Hippocampal formation (tissue), 2 donors: ENCODE measurements at regions not wholly inside any gene's neighbourhood (a gene's known extent, or its start where the extent isn't known, plus 50 kb on each side); places are given as distances from the start of the nearest gene placed in this dataset.
"Not testable (repeated sequence)": the region's sequence is repeated elsewhere in the genome, so short reads cannot be mapped to it uniquely, and the experiment has no call there.

Experiments
- DNase-seq, 2 donors: peaks; one replicate each; lab custom pipeline; 2025; lab: John Stamatoyannopoulos, UW

DNA sequence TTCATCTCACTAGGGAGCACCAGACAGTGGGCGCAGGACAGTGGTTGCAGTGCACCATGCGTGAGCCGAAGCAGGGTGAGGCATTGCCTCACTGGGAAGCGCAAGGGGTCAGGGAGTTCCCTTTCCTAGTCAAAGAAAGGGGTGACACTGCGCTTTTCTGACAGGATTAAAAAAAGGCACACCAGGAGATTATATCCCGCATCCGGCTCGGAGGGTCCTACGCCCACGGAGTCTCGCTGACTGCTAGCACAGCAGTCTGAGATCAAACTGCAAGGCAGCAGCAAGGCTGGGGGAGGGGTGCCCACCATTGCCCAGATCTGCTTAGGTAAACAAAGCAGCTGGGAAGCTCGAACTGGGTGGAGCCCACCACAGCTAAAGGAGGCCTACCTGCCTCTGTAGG lies 1416.7 kb upstream of the C9orf72 start:
- DNase-seq, result not testable (repeated sequence)

DNA sequence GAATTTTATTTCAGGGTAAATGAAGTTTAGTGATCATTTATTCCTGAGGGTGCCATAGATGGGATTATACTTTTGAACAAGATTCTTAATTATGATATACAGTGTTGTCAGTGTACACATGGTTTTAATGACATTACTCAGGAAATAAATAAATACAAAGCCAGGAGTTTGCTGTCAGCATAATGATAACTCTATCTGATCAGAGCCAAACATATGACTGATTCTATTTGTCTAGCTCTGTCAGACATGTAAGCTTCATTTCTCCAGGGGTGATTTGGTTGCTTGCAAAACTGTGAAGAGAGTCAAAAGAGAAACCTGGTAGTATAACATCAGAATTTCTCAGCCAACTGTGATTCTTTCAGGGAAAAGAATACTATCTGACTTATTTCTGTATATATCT lies 1425.8 kb upstream of the C9orf72 start:
- DNase-seq, result no peak

DNA sequence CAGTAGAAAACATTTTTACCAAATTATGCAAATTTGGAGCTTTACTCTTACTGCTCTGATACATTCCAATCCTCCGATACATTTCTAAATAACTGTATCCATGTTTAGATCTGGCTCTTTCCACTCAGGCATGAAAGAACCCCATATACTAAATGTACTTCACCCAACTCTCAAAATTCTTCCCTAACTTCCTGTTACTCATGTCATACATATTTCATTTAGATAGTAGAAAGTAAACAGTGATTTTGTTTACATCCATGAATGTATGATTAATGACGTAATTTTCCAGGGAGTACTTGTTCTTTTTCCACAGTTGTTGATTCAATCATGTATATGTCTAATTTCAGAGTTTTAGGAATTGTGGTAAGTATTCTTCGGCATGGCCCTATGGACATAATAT lies 1426.5 kb upstream of the C9orf72 start:
- DNase-seq, result no peak

DNA sequence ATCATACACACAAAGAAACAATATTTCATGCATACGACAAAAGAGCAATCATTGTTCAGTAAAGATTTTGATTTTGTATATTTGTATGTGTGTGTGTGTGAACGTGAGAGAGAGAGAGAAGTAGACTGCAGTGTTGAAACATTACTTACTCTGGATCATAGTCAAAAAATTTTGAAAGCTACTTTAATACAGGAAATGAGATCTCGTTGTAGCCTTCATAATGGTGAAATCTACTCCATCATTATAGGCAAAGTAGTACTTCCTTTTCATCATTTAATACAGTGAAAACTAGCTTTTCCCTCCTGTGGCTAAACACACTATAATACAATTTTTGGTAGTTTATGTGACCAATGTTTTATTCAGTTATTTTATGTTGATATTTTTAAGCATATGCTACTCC lies 1427.7 kb upstream of the C9orf72 start:
- no peak for DNase-seq

DNA sequence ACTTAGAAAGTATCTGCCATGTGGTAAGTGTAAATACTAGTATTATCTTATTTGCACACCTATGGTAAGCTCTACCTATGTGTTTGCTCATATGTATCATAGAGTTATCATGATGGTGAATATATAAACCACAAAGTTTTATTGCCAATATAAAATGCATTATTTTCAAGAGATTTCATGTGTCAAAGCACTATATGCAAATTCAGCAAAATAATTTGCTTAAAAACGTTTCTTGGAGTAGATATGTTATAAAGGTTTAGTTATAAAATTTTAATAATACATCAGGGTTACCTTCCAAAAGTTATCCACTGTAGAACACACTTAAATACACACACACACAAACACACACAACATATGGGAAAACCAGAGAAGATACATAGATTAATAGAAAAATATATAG lies 1431.7 kb upstream of the C9orf72 start:
- DNase-seq, result no peak

DNA sequence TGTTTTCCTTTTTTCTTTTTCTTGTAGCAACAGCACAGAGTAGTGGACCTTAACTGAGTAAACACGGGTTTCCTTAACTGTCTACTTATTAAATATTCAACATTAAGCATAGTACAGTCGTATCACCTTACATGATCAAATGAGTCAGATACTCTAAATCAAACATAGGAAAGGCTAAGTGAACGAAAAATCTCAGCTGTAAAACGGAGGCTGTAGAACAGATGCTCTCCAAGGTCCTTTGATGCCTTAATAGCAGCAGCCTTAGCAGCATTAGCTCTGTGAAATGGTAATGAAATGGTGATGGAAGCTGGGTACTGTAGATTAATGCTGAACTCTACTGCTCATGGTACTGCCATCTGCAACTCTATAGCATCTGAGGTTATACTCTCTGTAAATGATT lies 1433.3 kb upstream of the C9orf72 start:
- no peak for DNase-seq

DNA sequence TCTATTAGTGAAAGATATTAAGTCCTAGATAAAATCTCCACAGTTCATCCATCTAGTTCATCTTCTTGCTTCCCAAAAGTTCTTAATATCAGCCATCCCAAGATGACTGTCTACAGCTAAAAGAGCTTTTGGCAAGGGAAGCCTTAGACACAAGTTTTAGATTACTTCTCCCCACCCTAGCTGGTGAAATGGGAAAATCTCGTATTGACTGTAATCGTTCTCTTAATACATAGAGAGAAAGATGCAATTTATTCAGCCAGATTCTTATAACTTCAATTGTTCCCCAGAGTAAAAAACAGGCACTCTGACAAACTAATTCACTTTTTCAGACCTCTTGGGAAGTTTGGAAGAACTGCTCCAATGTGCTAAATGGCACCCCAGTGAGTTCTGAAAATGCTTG lies 1439.6 kb upstream of the C9orf72 start:
- DNase-seq, result no peak

DNA sequence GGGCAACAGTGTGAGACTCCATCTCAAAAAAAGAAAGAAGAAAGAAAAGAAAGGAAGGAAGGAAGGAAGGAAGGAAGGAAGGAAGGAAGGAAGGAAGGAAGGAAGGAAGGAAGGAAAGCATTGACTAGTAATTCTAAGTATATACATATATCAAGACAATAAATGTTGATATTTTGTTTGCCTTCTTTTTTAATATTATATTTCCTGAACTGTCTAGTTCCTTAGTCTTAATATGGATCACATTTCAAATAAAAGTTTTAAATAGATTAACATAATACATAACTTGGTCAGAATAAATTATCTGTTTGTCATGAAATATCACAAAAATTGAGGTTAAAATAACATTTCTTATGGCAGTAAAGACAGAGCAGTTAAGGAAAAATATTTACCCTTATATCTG lies 1448.4 kb upstream of the C9orf72 start:
- no peak for DNase-seq

DNA sequence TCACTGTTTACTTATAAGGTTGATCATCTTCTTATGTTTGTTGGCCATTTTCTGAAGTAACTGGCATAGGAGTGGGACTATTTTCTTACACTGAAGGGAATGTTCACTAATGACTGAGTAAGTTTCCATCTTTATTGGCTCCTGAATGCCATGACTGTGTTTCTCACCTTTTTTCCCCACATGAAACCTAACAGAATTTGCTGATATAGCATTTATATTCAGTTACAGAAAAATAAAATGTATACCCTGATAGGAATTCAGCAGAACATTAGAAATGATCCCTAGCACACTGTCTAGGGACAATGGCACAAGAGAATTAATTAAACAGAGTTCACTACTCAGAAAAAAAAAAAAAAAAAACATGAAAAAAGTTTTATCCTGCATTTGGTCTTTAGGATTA lies 1465.1 kb upstream of the C9orf72 start:
- DNase-seq, result no peak

DNA sequence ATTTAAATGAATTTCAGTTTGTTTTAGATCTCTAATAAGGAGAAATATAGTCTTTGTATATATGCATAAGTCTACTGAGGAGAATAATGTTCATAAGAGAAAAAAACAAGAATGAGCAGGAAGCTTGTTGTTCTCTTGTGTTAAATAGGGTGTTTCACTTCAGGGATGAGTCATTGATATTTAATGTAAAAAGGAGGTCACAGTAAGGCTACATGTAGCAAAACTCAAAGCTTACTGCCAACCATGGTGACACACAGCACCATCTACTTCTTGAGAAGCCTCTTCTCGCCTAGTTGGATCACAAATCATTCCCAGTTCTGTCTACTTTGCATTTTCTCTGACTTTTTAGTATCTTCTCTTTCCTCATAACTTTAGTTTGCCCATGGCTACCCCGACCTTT lies 1466.0 kb upstream of the C9orf72 start:
- no peak for DNase-seq

DNA sequence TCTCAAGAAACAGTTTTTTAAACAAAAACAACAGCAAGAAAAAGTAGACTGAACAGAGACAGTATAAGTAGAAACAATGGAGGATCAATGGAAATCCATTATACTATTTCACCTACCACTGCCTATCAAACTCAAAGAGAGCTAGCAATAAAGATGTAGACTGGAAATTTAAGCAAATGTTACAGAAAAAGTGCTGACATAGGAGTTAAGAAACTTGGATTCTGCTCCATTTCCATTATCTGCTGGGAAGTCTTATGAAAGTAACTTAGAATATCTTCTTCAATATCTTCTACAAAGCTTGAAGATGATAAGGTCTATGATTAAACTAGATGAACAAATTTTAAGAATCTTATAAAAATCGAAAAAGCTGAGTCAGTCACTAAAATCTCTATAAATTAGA lies 1469.8 kb upstream of the C9orf72 start:
- DNase-seq, result no peak

DNA sequence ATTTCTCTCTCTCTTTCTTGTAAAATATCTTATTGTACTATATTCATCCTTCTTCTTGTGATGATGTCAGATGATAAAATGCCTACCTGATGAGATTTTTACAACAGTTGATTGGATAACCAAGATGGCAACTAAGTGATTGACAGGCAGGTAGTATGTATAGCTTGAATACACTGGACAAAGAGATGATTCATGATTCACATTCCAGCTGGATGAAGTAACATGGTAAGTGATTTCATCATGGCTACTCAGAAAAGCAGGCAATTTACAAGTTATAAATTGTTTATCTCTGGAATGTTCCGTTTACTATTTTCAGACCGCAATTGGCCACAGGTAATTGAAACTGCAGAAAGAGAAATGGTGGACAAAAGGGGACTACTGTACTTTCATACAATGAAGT lies 1471.7 kb upstream of the C9orf72 start:
- DNase-seq, result no peak

DNA sequence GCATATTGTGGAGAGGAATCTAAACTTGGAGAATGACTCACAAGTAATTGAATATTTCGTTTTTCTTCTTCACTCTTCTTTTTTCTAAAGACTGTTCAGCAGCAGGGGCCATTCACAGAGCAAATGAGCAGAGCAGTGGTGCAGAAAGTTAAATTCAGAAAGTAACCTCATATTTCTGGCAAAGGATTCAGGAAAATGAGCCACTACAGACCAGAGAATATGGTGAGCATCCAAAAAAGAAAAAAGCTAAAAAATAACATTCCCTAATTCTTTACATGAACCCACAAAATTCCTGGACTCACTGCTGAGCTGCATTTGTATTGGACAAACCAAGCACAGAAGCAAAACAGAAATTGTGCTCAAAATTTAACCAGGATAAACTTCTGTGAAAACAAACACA lies 1486.8 kb upstream of the C9orf72 start:
- no peak for DNase-seq

DNA sequence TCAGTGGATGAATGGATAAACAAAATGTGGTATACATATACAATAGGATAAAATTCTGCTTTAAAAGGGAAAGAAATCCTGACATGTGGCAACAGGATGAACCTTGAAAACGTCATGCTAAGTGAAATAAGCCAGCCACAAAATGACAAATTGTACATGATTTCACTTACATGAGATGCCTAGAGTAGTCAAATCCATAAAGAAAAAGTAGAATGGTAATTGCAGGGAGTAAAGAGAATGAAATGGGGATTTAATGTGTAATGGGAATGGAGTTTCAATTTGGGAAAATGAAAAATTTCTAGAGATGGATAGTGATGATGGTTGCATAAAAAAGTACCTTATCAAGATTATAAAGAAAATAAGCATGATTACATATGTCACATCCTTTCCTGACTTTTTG lies 1489.2 kb upstream of the C9orf72 start:
- no peak for DNase-seq

DNA sequence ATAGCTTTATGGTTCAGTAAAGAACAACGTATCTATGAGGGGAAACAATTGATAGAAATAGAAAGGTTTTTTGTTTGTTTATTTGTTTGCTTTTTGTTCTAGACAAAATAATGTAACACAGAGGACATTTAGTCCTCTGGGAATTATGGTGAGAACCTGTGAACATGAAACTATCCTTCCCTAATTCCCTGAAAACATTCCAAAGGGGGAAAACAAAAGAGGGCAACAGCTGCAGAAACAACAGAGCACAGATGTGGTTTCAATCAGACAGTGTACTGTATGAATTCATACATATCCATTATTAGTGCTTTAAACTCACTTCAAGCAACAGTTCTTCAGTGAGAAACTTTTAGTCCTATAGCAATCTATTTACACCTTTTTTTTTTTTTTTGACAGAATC lies 1489.8 kb upstream of the C9orf72 start:
- DNase-seq, result no peak

DNA sequence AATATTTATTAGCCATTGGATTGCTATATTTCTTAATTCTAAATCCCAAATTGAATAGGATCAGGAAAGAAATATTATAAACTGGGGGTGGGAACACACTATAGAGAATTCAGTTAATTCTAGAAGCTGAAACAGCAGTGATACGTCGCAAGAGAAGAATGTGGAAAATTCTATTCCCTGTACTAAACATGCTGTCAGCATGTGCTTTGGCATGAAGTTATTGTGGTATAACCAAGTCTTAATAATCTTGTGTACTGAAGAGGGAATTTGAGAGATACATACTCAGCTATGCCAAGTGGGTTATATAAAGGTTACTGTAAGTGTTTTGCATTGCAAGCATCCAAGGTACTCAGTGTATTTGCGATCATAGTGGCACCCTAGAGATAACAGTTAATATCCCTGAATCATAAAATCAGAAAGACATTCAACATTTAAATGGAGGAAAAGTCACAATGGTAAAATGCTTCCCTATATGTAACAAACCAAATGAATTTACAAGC lies 1492.9 kb upstream of the C9orf72 start:
- no peak for DNase-seq

DNA sequence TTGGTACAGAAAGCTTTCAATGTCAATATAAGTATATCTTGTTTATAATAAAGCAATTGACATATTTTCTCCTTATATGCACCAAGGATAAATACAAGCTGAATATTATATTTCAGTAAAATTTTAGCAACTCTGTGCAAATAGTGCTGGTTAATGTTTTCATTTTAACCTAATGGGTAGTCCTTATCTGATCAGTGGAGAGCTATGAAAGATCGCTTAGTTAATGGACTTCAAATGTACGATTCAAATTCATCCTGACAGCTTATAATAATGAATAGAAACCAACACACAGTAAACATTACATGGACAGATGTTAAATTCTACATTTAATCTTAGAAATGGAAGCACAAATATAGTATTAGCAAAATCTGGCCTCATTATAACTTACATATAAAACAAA lies 1495.2 kb upstream of the C9orf72 start:
- no peak for DNase-seq

DNA sequence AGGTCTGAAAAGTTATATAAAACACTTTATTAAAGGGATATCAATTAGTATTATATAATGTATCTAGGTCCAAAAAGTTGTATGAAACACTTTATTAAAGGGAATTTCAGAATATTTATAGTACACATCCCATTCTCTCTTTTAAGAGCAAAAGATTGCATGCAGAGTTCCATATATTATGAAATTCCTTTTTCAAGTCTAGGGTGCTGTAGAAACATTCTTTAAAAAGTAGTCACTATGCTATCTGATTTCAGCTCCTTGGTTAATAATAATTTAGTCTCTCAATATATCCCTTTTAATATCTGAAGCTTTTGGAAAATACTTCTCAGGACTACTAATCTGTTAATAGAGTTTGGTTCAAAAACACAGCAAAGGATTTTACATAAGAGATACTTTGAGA lies 1496.1 kb upstream of the C9orf72 start:
- DNase-seq, result no peak

DNA sequence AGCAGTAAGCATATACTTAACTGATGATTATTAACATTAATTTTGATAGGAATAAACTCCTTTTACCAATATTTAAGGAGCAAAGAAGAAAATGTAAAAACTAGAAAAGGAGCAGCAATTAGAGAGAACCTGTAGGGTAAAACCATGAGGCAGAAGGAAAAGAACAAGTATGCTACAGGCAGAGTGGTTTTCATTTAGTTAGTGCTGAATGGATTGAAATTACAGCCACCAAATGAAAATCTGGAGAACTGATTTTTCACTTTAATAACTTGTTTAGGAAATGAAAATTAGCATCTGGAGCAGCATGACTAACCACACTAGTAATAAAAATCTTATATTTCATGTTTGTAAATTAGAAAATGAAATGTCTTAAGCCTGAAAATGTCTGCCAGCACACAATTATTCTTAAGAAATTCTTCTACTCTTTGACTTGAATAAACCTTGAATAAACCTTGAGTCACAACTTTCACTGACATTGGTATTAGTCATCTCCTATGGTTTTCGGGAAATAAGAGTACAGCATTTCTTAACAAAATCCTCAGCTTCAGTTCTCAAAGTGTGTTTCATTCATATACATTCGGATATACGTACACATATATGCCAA lies 1504.9 kb upstream of the C9orf72 start:
- DNase-seq, result no peak

DNA sequence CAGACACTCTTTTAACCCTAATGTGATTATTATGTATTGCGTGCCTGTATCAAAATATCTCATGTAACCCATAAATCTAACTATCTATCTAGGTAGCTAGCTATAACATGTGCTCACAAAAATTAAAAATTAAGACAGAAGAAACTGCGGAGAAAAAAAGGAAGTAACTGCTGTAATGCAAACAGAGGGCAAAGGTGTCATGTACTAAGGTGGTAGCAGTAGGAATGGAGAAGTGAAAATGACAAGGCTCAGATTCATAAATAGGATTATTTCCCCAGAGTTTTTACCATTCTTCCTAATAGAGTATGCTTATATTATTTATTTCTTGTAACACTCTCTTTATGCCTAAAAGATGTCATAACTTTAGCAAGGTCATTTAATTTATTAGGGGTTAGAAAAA lies 1527.5 kb upstream of the C9orf72 start:
- DNase-seq, result no peak

DNA sequence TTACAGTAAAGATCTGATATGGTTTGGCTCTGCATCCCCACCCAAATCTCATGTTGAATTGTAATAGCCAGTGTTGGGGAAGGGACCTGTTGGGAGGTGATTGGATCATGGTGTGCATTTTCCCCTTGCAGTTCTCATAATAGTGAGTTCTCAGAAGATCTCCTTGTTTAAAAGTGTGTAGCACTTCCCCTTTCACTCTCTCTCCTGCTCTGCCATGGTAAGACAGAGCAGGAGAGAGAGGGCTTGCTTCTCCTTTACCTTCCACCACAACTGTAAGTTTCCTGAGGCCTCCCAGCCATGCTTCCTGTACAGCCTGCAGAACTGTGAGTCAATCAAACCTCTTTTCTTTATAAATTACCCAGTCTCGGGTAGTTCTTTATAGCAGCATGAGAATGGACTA lies 1530.9 kb upstream of the C9orf72 start:
- DNase-seq, result not testable (repeated sequence)

DNA sequence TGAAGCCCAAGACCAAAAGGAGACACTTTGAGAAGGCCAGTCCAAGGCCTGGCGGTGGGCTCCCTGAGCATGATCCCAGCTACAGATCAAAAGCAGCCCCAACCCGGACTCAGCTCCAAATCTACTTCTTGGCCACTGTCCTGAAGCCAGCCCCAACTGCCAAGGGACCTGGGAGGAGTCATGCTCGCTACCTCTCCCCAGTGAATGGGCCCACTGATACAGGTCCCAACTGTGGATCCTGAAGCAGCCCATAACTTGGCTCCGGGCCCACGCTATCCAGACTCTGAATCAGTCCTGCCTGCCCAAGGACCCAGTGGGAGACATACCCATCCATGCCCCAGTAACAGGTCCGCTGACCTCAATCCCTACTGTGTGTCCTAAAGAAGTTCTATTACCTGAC lies 1545.3 kb upstream of the C9orf72 start:
- no peak for DNase-seq

DNA sequence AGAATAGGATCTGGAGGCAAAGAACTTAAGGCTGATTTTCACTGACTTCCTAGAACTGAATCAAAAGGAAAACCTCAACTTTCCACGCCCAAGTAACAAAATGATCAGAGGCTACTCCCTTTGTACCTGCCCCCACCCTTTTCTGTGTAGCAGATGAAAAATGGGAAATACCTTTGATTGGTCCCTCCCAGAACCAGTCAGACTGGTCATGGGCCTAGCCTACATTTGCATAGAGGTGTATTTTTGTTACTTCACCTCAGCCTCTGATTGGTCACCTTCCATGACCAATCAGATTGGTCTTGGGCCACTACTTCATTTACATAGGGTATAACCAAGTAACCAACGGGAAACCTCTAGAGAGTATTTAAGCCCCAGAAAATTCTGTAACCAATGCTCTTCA lies 1553.5 kb upstream of the C9orf72 start:
- no peak for DNase-seq

DNA sequence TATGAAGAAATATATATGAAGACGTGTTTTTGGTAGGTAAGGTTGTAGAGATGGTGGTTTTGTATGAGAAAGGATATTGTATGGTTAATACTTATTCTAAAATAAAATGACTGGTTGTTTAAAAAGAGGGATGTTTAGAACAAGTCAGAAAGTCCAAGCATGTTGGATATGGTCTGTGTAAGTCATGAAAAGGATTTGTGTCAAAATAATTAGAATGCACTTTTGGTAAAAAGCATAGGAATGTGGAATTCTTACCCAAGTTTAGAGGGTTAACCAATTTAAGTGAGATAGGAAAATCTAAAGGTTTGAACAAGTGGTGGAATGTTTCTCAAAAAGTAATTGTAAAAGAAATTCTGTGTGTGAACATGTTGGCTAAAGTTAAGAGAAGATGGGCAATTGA lies 1556.5 kb upstream of the C9orf72 start:
- no peak for DNase-seq

DNA sequence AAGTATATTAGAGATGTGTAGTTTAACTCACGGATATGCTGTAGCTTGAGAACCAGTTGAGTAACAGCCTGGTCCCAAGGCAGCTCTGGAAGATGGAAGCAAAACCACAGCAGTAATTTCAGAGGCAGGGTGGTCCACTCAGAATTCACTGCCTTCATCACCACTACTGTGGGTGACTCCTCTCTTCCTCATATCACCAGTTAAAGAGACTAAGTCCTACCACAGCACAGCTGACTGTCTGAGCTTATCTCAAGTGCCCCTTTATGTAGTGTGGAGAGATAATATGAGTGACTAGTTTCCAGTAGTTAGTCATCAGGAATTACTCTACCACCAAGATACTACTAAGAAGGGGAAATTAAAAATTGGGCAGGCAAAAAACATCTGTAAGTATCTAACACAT lies 1571.2 kb upstream of the C9orf72 start:
- no peak for DNase-seq
